Renal cortical epithelial cell (primary cell): ENCODE measurements at regions not wholly inside any gene's neighbourhood (a gene's known extent, or its start where the extent isn't known, plus 50 kb on each side); places are given as distances from the start of the nearest gene placed in this dataset.

Source experiments
- DNase-seq: peaks from one replicate; pipeline ENCODE4 v3.0.0-alpha.2; 2011; ENCODE audit warnings: low read depth

- DNase-seq, result no peak
Observed at GRCh38 chr7:155215576-155216325, 81.9 kb upstream of the INSIG1 start.

GRCh38 chr7:155216475-155217272 lies 81.0 kb upstream of the INSIG1 start:
- DNase-seq, result peak; percentile 22

GRCh38 chr7:155217634-155218033 lies 80.0 kb upstream of the INSIG1 start:
- DNase-seq, result no peak

GRCh38 chr7:155218276-155219153 lies 79.2 kb upstream of the INSIG1 start:
- DNase-seq, result no peak

- no peak for DNase-seq
Observed at GRCh38 chr7:155219154-155219531, 78.5 kb upstream of the INSIG1 start.

GRCh38 chr7:155219947-155220769 lies 77.5 kb upstream of the INSIG1 start:
- DNase-seq, result no peak

- no peak for DNase-seq
Observed at GRCh38 chr7:155220903-155221302, 76.8 kb upstream of the INSIG1 start.

- DNase-seq, result no peak
Observed at GRCh38 chr7:155221547-155221946, 76.1 kb upstream of the INSIG1 start.

GRCh38 chr7:155222061-155222460 lies 75.6 kb upstream of the INSIG1 start:
- DNase-seq, result no peak

GRCh38 chr7:155222573-155222972 lies 75.1 kb upstream of the INSIG1 start:
- DNase-seq, result no peak

- DNase-seq, result no peak
Observed at GRCh38 chr7:155223021-155223420, 74.7 kb upstream of the INSIG1 start.

GRCh38 chr7:155223503-155223902 lies 74.2 kb upstream of the INSIG1 start:
- no peak for DNase-seq

GRCh38 chr7:155224116-155224811 lies 73.4 kb upstream of the INSIG1 start:
- DNase-seq, result no peak

GRCh38 chr7:155225095-155225494 lies 72.6 kb upstream of the INSIG1 start:
- no peak for DNase-seq

GRCh38 chr7:155225516-155225915 lies 72.2 kb upstream of the INSIG1 start:
- DNase-seq, result no peak

GRCh38 chr7:155226261-155227003 lies 71.2 kb upstream of the INSIG1 start:
- no peak for DNase-seq

GRCh38 chr7:155227004-155227787 lies 70.5 kb upstream of the INSIG1 start:
- DNase-seq, result no peak

- no peak for DNase-seq
Observed at GRCh38 chr7:155227788-155228458, 69.8 kb upstream of the INSIG1 start.

GRCh38 chr7:155228459-155228845 lies 69.2 kb upstream of the INSIG1 start:
- peak; percentile 14 for DNase-seq
